ENCODE measurements at regions not wholly inside any gene's neighbourhood (a gene's known extent, or its start where the extent isn't known, plus 50 kb on each side); places are given as distances from the start of the nearest gene placed in this dataset.
"Not testable (repeated sequence)": the region's sequence is repeated elsewhere in the genome, so short reads cannot be mapped to it uniquely, and the experiment has no call there.

- DNase-seq = no peak
Observed at GRCh38 chr5:40274568-40274967, 405.1 kb upstream of the PTGER4 start.

GRCh38 chr5:40273936-40274335 lies 405.8 kb upstream of the PTGER4 start:
- no peak for DNase-seq

- DNase-seq = no peak
Observed at GRCh38 chr5:40271476-40271875, 408.2 kb upstream of the PTGER4 start.

GRCh38 chr5:40270274-40270845 lies 409.4 kb upstream of the PTGER4 start:
- no peak for DNase-seq

GRCh38 chr5:40268088-40268487 lies 411.6 kb upstream of the PTGER4 start:
- DNase-seq = no peak

GRCh38 chr5:40266952-40267351 lies 412.8 kb upstream of the PTGER4 start:
- DNase-seq = no peak

GRCh38 chr5:40261984-40262383 lies 417.7 kb upstream of the PTGER4 start:
- no peak for DNase-seq

GRCh38 chr5:40260361-40260760 lies 419.4 kb upstream of the PTGER4 start:
- DNase-seq = no peak

GRCh38 chr5:40258222-40258621 lies 421.5 kb upstream of the PTGER4 start:
- no peak for DNase-seq

- no peak for DNase-seq
Observed at GRCh38 chr5:40240671-40241070, 439.0 kb upstream of the PTGER4 start.

GRCh38 chr5:40240111-40240510 lies 439.6 kb upstream of the PTGER4 start:
- DNase-seq = no peak

- no peak for DNase-seq
Observed at GRCh38 chr5:40238066-40238745, 441.5 kb upstream of the PTGER4 start.

GRCh38 chr5:40235471-40236400 lies 444.0 kb upstream of the PTGER4 start:
- DNase-seq = no peak

- DNase-seq = no peak
Observed at GRCh38 chr5:40233268-40233667, 446.4 kb upstream of the PTGER4 start.

GRCh38 chr5:40227931-40228330 lies 451.8 kb upstream of the PTGER4 start:
- DNase-seq = no peak

- DNase-seq = no peak
Observed at GRCh38 chr5:40227366-40227765, 452.3 kb upstream of the PTGER4 start.

GRCh38 chr5:40226906-40227305 lies 452.8 kb upstream of the PTGER4 start:
- DNase-seq = no peak

GRCh38 chr5:40225147-40225546 lies 454.6 kb upstream of the PTGER4 start:
- not testable (repeated sequence) for DNase-seq

GRCh38 chr5:40224421-40224820 lies 455.3 kb upstream of the PTGER4 start:
- DNase-seq = no peak

GRCh38 chr5:40223884-40224402 lies 455.8 kb upstream of the PTGER4 start:
- no peak for DNase-seq

- no peak for DNase-seq
Observed at GRCh38 chr5:40221796-40222195, 457.9 kb upstream of the PTGER4 start.

GRCh38 chr5:40221255-40221654 lies 458.5 kb upstream of the PTGER4 start:
- no peak for DNase-seq

- no peak for DNase-seq
Observed at GRCh38 chr5:40220260-40220659, 459.5 kb upstream of the PTGER4 start.

- DNase-seq = no peak
Observed at GRCh38 chr5:40217553-40217952, 462.2 kb upstream of the PTGER4 start.
